ENCODE measurements at regions not wholly inside any gene's neighbourhood (a gene's known extent, or its start where the extent isn't known, plus 50 kb on each side); places are given as distances from the start of the nearest gene placed in this dataset.
"Not testable (repeated sequence)": the region's sequence is repeated elsewhere in the genome, so short reads cannot be mapped to it uniquely, and the experiment has no call there.

- no peak for DNase-seq (ENCODE audit: low read depth in 2 of 2, low spot score in 1 of 2)
Observed at GRCh38 chr6:14472986-14473337, 355.4 kb downstream of the CD83 start.

- DNase-seq (ENCODE audit: low read depth in 2 of 2, low spot score in 1 of 2), result no peak
Observed at GRCh38 chr6:14474816-14475215, 357.2 kb downstream of the CD83 start.

GRCh38 chr6:14475306-14475705 lies 357.7 kb downstream of the CD83 start:
- DNase-seq (ENCODE audit: low read depth in 2 of 2, low spot score in 1 of 2), result no peak

GRCh38 chr6:14476793-14477531 lies 359.4 kb downstream of the CD83 start:
- DNase-seq (ENCODE audit: low read depth in 2 of 2, low spot score in 1 of 2), result no peak

GRCh38 chr6:14477559-14477958 lies 360.0 kb downstream of the CD83 start:
- no peak for DNase-seq (ENCODE audit: low read depth in 2 of 2, low spot score in 1 of 2)

- no peak for DNase-seq (ENCODE audit: low read depth in 2 of 2, low spot score in 1 of 2)
Observed at GRCh38 chr6:14478381-14479225, 361.0 kb downstream of the CD83 start.

GRCh38 chr6:14481946-14482345 lies 364.4 kb downstream of the CD83 start:
- DNase-seq (ENCODE audit: low read depth in 2 of 2, low spot score in 1 of 2), result not testable (repeated sequence)

GRCh38 chr6:14487625-14488024 lies 370.1 kb downstream of the CD83 start:
- no peak for DNase-seq (ENCODE audit: low read depth in 2 of 2, low spot score in 1 of 2)

GRCh38 chr6:14488180-14488579 lies 370.6 kb downstream of the CD83 start:
- no peak for DNase-seq (ENCODE audit: low read depth in 2 of 2, low spot score in 1 of 2)

GRCh38 chr6:14489445-14489844 lies 371.9 kb downstream of the CD83 start:
- DNase-seq (ENCODE audit: low read depth in 2 of 2, low spot score in 1 of 2), result no peak

GRCh38 chr6:14498748-14499147 lies 381.2 kb downstream of the CD83 start:
- DNase-seq (ENCODE audit: low read depth in 2 of 2, low spot score in 1 of 2), result no peak

GRCh38 chr6:14499309-14499708 lies 381.7 kb downstream of the CD83 start:
- DNase-seq (ENCODE audit: low read depth in 2 of 2, low spot score in 1 of 2), result no peak

GRCh38 chr6:14499841-14500240 lies 382.3 kb downstream of the CD83 start:
- DNase-seq (ENCODE audit: low read depth in 2 of 2, low spot score in 1 of 2), result no peak

GRCh38 chr6:14500809-14501208 lies 383.2 kb downstream of the CD83 start:
- no peak for DNase-seq (ENCODE audit: low read depth in 2 of 2, low spot score in 1 of 2)

- DNase-seq (ENCODE audit: low read depth in 2 of 2, low spot score in 1 of 2), result no peak
Observed at GRCh38 chr6:14501240-14501639, 383.7 kb downstream of the CD83 start.

- no peak for DNase-seq (ENCODE audit: low read depth in 2 of 2, low spot score in 1 of 2)
Observed at GRCh38 chr6:14501914-14502313, 384.3 kb downstream of the CD83 start.

GRCh38 chr6:14502551-14502950 lies 385.0 kb downstream of the CD83 start:
- DNase-seq (ENCODE audit: low read depth in 2 of 2, low spot score in 1 of 2), result no peak

- DNase-seq (ENCODE audit: low read depth in 2 of 2, low spot score in 1 of 2), result no peak
Observed at GRCh38 chr6:14505401-14505800, 387.8 kb downstream of the CD83 start.

GRCh38 chr6:14506656-14507246 lies 389.2 kb downstream of the CD83 start:
- DNase-seq (ENCODE audit: low read depth in 2 of 2, low spot score in 1 of 2), result no peak

GRCh38 chr6:14509120-14509519 lies 391.5 kb downstream of the CD83 start:
- DNase-seq (ENCODE audit: low read depth in 2 of 2, low spot score in 1 of 2), result no peak

GRCh38 chr6:14510038-14510437 lies 392.5 kb downstream of the CD83 start:
- no peak for DNase-seq (ENCODE audit: low read depth in 2 of 2, low spot score in 1 of 2)

- no peak for DNase-seq (ENCODE audit: low read depth in 2 of 2, low spot score in 1 of 2)
Observed at GRCh38 chr6:14511061-14511586, 393.6 kb downstream of the CD83 start.

All from stimulated activated CD8-positive, alpha-beta memory T cell treated with anti-CD3 and anti-CD28 coated beads, Interleukin-4, amount 100 ng/mL, for 4 hours (primary cell).